ENCODE measurements at regions not wholly inside any gene's neighbourhood (a gene's known extent, or its start where the extent isn't known, plus 50 kb on each side); places are given as distances from the start of the nearest gene placed in this dataset.

DNA sequence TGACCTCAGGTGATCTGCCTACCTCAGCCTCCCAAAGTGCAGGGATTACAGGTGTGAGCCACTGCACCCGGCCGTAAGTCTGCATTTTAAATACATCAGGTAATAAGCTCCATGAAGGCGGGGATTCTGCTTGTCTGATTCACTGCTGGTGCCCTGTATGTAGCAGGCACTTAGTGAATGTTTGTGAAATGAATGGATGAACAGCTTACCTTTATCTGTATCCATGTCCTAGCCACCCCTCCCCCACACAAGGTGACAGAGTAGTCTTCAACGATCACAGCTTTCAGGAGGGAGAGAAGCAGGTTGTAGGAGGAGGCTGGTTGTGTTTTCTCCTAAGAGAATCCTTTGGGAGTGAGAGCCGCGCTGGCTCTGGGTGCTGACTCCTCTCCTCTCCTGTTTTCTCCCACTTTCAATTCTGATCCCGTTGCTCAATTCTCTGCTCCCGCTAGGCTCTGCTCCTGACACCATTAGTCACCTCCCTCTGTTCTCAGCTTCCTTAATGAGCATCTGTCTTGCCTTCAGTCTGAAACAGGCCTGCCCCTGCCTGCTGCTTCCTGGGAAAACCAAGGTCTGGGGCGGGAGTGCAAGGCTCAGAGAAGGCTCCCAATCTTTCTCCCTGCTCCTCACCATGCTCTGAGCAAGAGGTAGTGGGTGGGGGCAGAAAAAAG lies 88.8 kb upstream of the CTNNA1 start:
- no peak for DNase-seq

DNA sequence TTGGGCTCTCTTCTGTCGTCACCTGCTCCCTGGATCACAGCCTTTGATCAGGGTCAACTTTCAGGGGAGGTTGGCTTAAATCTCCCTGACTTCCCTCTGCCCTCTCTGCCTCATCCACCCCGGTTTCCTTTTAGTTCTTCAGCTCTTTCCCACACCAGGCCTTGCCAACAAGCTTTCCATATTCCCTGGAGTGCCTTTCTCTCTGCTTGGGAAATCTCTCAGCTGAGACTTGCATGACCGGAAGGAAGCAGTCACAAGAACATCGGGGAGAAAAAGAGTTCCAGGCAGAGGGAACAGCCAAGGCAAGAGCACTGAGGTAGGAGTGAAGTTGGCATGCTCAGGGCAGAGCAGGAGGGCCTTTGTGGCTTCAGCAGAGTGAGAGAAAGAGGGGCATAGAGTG lies 88.4 kb upstream of the HSPA9 start:
- DNase-seq: no peak

DNA sequence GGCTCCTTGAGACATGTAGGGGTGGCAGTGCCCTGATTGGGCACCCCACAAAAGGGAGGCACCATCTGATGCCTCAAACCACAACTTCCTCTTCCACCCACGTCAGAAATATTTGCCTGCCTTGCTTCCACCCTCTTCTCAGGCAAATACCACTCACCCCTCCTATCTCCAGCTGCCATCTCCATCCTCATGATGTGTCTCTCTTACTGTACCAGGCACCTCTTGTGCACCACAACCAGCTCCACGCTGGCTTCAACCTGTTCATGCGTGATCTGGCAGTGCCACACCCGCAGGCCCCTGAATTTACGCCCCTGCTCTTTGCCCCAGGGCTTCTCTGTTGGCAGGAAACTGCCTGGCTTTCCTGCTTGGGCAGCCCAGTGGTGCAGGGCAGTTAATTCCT lies 87.8 kb upstream of the HSPA9 start:
- peak in 1 of 2 experiments; percentile 31 for DNase-seq

DNA sequence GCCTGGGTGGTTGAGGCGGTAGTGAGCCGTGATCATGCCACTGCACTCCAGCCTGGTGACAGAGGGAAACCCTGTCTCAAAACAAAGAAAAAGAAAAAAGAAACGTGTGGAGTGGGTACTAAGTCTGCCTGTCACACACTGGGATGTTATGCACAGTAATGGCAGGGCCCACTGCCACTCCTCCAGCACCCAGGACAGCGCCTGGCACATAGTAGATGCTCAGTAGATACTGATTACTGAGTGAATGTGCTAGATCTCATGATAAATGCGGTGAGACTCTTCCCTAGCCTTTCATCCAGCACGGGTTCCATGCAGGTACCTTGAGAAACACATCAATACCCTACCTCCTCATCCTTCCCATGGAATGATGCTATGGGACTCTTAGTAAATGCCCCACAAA lies 87.4 kb upstream of the HSPA9 start:
- no peak for DNase-seq

DNA sequence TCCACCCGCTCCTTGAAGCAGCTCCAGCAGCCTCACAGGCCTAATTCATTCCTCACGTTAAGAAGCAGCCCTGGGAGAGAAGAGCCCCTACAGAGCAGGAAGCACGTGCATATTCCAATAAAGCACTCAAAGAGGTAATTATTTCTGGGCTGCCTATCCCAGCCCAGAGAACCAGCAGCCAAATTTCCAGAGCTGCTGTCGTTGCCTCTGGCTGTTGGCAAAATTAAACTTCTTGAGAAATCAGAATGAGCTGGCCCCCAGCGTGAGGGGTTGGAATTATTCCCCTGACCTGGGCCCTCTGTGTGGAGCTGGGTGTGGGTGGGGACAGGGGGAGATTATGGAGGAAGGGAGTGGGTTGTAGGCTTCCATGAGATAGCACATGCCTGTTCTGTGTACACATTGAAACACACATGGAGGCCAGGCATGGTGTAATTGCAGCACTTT lies 86.8 kb upstream of the HSPA9 start:
- no peak for DNase-seq

DNA sequence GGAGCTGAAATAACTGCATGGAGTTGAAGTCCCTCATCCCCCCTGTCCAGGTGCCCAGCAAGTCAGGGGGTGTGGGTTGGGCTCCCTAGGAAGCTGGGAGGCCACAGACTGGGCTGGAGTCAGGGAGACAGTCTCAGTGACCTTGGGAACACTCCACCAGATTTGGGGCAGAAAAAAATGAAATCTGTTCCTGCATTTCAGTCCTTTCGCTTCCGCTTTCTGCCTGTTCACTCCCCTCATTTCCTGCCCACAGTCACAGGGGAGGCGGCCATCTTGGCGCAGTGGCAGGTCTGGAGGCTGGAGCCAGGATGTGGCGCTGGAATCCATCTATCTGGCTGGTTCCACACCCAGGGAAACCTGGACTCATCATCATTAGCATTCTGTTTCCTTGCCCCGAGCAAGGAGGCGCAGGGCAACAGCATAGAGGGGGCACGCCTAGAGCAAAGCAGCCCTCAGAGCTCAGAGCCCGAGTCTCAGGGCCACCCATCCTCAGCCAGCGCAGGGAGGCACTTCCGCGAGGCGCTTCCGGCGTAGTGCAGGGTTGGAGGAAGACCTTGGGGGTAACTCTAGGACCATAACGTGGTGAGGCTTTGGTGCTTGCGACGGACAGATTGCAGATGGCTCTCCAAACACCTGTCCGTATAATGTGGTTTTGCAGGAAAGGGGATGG lies 86.2 kb upstream of the HSPA9 start:
- DNase-seq: no peak

DNA sequence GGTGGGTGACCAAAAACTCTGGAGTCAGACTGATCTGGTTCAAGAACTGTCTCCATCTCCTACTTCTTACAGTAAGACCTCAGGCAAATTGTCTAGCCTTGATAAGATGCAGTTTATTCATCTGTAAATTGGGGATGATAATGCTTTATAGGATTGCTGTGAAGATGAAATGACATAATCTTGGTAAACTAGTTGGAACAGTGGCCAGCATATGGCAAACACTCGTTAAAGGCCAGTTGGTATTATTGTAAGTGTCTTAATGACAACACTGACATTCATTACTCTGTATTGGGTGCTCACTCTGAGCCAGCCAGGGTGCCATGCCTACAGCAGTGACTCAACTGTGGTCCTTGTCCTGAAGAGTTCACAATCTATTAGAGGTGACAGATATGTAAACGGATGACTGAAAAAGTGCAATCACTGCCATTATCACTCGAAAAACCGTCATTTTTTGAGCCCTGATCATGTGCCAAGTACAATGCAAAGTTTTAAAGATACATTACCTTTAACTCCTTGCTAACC lies 84.9 kb upstream of the HSPA9 start:
- no peak for DNase-seq

DNA sequence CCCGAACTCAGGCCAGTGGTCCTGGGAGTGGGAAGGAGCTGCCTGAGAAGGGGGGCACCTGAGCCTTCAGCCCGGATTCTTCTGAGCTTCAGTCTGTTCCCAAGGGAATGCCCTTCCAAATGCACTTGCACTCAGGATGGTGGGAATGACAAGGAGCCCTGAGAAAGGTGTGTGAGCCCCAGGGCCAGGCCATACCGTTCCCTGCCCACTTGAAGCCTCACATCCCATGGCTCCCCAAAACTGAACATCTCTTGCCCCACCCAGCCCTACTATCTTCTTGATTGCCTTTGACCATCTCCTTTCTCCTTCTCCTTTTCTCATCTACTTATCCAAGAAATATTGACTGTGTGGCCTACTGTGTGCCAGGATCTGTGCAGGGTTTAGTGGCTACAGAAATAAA lies 84.4 kb upstream of the HSPA9 start:
- no peak for DNase-seq

DNA sequence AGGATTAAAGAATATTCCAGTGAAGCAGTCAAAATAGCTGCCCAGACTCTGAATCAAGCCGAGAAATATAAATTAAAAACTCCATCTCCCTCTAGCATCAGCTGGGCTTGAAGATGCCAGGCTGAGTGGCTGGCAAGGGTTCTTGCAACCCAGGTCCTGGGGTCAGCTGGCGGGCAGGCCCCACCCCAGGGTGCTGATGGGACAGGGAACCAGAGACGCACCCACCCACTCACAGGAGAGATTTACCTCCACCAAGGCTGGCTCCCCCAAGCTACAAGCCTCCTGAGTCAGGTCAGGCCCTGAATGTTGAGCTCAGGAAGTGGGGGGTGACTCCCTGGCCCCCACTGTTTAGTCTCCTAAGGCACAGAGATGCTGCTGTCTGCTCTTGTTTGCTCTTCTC lies 83.9 kb upstream of the HSPA9 start:
- DNase-seq: no peak

DNA sequence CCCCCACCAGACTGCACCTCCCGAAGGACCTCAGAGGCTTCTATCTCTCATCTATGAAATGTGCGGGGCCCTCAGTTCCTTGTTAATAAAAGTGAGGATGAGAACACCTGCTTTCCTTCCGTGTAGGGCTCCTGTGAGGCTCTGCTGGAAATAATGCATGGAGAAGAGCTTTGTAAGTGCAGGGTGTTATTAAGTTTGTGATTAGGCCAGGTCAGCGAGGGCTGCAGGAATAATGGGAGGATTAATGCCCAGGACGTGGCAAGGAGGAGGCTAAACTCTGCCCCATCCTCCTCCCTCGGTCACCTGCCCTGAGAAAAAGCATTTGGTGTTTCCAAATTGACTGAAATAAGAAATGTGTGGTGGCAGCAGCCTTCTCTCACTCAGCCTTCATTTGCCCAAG lies 83.5 kb upstream of the HSPA9 start:
- no peak for DNase-seq

DNA sequence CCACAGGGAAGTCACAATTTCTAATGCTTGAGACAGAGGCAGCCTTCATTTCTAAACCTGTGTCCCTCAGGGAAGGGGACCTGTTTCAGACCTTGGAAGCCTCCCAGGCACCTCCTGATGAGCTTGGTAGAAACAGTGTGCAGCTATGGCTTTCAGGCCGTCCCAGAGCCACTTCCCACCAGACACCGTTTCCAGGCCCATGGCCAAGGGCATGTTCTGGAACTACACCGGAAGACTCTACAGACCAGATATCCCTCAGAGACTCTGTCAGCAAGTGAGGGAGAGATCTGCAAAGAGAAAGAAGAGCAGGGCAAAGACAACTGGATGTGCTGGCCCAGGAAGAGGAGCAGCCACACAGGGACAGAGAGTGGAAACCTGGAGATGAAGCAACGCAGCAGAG lies 82.2 kb upstream of the HSPA9 start:
- no peak for DNase-seq

DNA sequence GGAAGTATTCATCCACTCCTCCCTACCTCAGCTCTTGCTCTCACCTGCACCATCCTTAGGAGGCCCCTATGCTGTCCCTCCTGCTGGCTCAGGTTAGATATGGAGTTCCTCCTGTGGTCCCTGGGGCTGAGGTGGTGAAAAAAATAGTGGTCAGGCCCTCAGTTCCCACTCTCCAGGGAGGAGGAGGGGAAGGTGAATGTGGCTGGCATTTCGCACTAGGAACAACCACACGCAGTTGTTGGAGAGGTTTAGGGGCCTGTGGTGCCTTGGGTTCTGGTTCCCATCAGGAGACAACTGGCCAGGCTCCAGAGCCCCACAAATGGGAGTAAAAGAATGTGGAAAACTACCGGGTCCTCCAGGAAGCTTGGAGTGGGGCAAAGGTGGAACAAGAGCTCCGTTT lies 81.7 kb upstream of the HSPA9 start:
- no peak for DNase-seq

DNA sequence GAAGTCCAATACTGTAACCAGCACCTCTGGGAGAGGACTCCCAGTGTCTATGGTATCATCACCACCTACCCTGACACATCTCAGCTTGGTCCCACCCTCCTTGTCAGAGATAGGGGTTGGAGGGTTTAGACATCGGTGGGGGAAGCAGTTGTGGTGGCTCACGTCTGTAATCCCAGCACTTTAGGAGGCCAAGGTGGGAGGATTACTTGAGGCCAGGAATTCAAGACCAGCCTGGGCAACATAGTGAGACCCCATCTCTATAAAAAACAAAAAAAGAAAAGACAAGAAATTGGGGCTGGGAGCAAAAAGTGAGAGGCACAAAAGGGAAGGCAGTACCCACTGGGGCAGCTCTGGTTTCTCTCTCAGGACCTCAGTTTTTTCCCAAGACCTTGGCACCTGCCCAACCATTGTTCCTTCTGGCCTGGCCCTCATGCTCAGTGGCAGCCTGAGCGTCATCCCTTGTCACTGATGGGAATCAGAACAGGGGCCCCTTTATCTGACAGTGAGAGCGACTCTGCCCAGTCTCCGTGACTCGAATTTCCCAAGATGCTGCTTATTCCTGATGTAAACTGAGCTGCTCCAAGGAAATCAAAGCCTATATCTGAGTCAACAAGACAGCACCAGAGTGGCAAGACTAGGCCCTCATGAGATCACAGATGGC lies 80.5 kb upstream of the HSPA9 start:
- DNase-seq: no peak

DNA sequence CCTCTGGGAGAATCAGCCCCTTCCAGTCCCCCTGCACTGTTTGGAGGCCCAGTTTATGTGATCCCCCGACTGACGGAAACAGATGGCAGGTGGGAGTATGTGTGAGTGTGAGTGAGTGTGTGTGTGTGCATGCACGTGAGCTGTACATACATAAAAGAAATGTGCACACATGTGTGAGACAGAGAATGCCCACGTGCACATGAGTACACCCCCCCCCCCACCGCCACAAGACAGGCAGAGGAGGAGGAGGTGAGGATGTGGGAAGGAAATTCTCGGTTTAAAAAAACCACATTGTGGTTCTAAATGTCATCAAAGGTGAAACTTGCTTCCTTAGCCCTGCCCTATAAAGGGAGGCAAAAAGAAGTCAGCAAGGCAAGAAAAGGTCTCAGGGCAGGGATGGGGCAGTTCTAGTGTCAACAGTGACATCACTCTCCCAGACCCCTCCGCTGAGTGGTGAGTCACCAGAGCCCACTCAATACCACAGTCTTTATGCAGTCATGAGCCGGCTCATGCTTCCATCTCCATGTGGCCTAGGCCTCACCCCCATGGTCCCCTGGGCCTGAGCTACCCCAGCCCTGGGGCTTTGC lies 79.2 kb upstream of the HSPA9 start:
- DNase-seq: no peak

DNA sequence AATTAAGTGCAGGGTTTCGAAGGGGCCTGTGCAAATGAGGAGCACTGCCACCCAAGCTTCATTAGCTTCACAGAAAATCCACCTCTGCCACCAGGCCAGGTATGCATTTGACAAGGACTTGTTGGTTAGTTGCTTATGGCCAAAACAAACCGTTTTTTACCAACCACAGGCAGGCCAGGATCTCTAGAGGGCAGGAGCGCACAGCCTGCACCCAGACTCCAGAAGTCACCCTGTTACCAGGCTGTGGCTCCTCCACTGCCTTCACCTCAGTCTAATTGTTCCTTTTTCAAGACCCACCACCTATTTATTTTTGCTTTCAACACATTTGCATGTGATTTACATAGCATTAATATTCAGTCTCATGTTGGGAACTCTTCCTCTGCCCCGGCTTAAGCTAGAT lies 78.3 kb upstream of the HSPA9 start:
- peak; percentile 73 to 74 for DNase-seq

DNA sequence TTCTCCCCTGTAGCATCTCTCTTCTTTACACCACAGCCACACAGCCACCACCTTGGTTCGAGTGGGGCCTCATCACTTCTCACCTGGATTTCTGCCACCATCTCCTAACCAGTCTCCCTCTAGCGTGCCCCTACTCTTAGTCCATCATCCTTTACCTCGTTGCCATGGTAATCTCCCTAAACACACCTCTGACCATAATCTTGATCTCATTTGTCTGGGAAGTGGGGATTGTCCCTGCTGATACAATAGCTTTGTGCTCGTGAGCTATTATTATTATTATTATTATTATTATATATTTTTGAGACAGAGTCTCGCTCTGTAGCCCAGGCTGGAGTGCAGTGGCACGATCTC lies 76.5 kb upstream of the HSPA9 start:
- no peak for DNase-seq

DNA sequence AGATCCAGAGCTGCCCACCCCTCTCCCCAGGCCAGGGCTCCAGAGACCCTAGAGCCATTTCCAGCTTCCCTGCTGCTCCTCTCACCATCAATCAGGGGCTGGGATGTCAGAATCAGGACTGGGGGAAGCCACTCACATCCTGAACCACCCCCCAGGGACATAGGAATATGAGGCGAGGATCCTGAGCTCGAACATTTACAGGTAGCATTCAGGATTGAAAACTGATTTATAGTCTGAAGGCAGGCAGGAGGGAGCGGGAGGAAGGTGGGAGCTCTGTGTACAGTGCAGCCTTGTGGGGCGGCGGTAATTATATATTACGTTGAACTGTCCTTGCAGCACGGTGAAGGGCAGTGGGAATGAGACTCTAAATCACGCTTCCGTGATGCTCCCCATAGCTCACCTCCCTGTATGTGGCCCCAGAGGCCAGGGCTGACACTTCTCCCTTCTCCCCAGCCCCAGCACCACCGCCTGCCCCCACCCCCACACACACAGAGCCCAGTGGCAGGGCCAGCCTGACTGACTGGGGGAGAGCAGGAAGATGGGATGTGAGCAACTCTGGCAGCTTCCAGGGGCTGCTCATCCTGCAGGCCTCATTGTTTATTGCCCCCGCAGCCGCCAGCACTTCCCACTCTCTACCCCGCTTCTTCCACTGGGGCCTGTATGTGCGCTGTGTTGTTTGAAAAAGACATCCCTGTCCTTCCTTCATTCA lies 76.0 kb upstream of the HSPA9 start:
- DNase-seq: peak in 1 of 2 experiments; percentile 23

DNA sequence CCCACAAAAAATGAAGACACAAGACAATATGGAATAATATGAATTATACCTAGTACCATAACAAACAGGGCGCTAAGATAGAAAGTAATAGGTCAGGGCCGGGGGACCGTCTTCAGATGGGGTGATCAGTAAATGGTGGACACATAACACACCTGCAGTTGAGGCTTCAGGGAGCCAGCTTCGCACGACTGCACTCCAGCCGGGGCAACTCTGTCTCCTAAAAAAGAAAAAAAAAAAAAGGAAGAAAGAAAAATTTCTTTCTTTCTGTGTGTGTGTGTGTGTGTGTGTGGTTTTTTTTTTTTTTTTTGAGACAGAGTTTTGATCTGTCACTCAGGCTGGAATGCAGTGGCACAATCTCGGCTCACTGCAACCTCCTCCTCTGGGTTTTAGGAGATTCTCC lies 75.0 kb upstream of the HSPA9 start:
- no peak for DNase-seq

DNA sequence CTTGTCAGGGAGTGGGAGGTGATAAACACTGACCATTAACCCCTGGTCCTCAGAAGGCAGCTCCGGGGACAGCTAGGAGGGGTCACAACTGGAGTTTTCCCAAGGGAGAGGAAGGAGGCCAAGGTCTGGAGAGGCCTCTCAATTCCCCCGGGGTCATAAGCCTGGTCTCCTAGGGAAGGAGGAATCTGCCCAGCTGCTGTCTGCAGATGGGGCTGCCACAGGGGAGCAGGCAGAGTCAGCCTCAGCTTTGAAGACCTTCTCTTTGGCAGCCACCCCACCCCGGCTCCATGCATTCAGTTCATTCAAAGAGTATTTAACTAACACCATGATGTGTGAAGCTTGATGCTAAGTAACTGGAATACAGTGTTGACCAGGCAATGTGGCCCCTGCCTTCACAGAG lies 74.6 kb upstream of the HSPA9 start:
- peak; percentile 40 to 81 for DNase-seq

DNA sequence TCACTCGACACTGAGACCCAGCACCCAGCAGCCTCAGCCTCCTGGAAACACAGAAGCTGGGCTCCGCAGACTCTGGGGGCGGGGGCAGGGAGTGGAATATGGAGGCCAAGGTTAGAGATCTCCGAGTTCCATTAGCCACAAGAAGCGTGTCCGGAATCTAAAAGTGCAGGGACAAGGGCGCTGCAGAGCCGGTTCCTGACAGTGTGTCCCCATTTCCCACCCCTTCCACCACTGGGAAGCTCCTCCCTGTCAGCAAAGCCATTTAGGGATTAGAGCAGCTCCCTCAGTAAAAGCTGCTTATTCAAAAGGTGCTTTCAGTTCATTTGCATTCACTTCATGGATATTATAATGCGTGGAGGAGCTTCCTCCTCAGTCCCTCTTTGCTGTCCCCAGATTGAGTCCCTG lies 74.1 kb upstream of the HSPA9 start:
- DNase-seq: peak; percentile 82 to 90

DNA sequence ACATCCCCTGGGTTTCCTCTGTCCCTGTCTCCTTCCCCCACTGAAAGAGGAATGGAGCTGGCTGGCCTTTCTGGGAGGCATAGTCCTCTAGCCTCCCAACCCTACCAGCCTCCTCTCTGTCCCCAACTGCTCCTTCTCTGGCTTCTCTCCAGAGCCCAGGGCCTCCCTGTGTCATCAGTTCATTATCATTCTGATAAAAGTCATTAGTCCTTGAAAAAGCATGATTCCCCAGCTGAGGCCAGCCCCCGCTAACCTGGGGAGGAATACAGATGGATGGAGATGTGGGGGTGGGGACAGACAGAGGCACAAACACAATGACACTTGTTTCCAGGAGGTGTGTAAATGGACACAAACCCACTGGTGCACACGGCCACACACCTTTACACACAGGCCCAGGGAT lies 73.6 kb upstream of the HSPA9 start:
- DNase-seq: no peak

DNA sequence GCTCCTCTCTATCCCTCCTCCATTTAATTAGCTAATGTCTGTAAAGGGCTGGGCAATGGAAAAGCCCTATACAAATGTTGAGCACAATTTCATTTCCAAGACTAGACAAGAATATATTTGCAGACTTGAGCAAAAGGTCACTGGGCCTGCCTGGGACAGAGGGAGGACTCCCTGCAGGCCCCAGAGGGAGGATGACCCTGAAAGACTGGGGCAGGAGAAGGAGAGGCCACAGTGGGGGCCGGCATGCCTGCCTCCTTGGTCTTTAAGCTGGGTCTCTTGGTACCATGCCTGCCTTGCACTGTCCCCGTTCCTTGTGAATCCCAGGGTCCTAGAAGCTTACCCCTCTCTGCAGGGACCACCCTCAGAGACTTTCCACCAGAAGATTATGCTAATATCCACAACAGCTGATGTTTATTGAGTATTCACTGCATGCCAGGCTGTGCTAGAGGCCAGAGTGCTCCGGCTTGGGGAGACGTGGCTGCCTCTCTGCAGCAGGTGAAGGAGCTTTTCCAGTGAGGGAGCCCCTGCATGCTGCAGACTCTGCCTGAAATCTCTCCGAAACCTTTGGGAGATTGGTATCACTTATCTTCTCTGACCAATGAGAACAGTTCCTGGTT lies 72.7 kb upstream of the HSPA9 start:
- DNase-seq: no peak

DNA sequence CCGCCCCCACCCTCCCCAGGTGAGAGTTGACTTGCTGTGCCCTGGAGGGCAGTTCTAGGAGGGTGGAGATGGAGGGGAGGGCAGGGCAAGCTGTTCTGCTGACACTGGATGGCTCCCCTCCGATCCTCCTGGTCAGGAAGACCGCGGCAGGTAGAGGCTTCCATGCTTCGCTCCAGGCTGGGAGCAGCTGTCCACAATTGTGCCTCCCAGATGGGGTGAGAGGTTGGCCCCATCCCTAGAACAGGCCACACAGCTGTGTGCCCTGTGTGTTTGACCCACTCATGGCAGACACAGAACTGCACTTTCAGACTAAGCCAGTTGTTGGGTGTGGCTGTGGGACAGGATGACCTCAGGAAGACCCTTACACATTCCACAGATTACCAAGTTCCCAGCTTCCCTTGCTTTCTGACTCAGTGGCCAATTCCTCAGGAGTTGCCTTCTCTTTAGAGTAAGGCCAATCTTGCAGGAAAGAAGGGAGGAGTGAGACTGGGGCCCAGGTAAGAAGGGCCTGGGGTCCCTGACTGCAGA lies 72.1 kb upstream of the HSPA9 start:
- DNase-seq: no peak

All from NCI-H526 (cell line).